Astrocyte (in vitro differentiated cells and primary cell): ENCODE measurements at regions not wholly inside any gene's neighbourhood (a gene's known extent, or its start where the extent isn't known, plus 50 kb on each side); places are given as distances from the start of the nearest gene placed in this dataset.

Source experiments
- DNase-seq: peaks from one replicate; pipeline ENCODE4 v3.0.0-alpha.2; 2010; ENCODE audit warnings: low read depth
- FAIRE-seq: peaks from 2 replicates; lab custom pipeline; 2011; peaks lifted over from hg19 to GRCh38; lab: Jason Lieb, UNC
- H2AFZ ChIP-seq: 2 replicates; pipeline ENCODE4 v1.6.0; 2012; ENCODE audit warnings: low read depth, low read length, inconsistent platforms
- H3K27ac ChIP-seq: 2 replicates; pipeline ENCODE4 v1.5.1; 2011; ENCODE audit warnings: low read depth, low read length, inconsistent platforms
- H3K27me3 ChIP-seq: 2 replicates; pipeline ENCODE4 v1.6.0; 2011; ENCODE audit warnings: low read length, inconsistent platforms; ENCODE audit not compliant: insufficient read depth
- H3K36me3 ChIP-seq: 2 replicates; pipeline ENCODE4 v1.5.1; 2011; ENCODE audit warnings: low read length, inconsistent platforms; ENCODE audit not compliant: insufficient read depth
- H3K4me1 ChIP-seq: 2 replicates; pipeline ENCODE4 v1.5.1; 2011; ENCODE audit warnings: low read length, inconsistent platforms; ENCODE audit not compliant: insufficient read depth
- H3K4me2 ChIP-seq: 2 replicates; pipeline ENCODE4 v1.6.0; 2012; ENCODE audit warnings: low read length, inconsistent platforms
- H3K4me3 ChIP-seq: 2 replicates; pipeline ENCODE4 v1.5.1; 2011; ENCODE audit warnings: low read depth, mild to moderate bottlenecking, low read length, inconsistent platforms; ENCODE audit not compliant: insufficient read depth
- H3K79me2 ChIP-seq: 2 replicates; pipeline ENCODE4 v1.6.0; 2012; ENCODE audit warnings: mild to moderate bottlenecking, low read length, inconsistent platforms; ENCODE audit not compliant: insufficient read depth
- H3K9ac ChIP-seq: 2 replicates; pipeline ENCODE4 v1.6.0; 2012; ENCODE audit warnings: mild to moderate bottlenecking, low read length, inconsistent platforms
- H3K9me3 ChIP-seq: 2 replicates; pipeline ENCODE4 v1.5.1; 2012; ENCODE audit warnings: low read depth, mild to moderate bottlenecking, low read length, inconsistent platforms; ENCODE audit not compliant: insufficient read depth
- H4K20me1 ChIP-seq: 2 replicates; pipeline ENCODE4 v1.6.0; 2012; ENCODE audit warnings: low read length, inconsistent platforms; ENCODE audit not compliant: insufficient read depth
- H3K27ac Mint-ChIP-seq: one replicate; pipeline ENCODE4 v1.8.0; 2021; ENCODE audit warnings: mild to moderate bottlenecking, mixed read lengths; ENCODE audit not compliant: unreplicated experiment
- H3K27me3 Mint-ChIP-seq: one replicate; pipeline ENCODE4 v1.8.0; 2021; ENCODE audit warnings: low read depth, mixed read lengths; ENCODE audit not compliant: unreplicated experiment
- H3K36me3 Mint-ChIP-seq: one replicate; pipeline ENCODE4 v1.8.0; 2021; ENCODE audit warnings: low read depth, mixed read lengths; ENCODE audit not compliant: unreplicated experiment
- H3K4me1 Mint-ChIP-seq: one replicate; pipeline ENCODE4 v1.8.0; 2021; ENCODE audit warnings: low read depth, mixed read lengths; ENCODE audit not compliant: unreplicated experiment
- H3K4me3 Mint-ChIP-seq: one replicate; pipeline ENCODE4 v1.8.0; 2021; ENCODE audit warnings: mild to moderate bottlenecking, moderate library complexity, mixed read lengths; ENCODE audit not compliant: unreplicated experiment
- H3K9me3 Mint-ChIP-seq: one replicate; pipeline ENCODE4 v1.8.0; 2021; ENCODE audit warnings: mild to moderate bottlenecking, mixed read lengths; ENCODE audit not compliant: unreplicated experiment
- EZH2 ChIP-seq: IDR thresholded peaks from 2 replicates; pipeline ENCODE4 v1.6.1; 2012; ENCODE audit warnings: mild to moderate bottlenecking, low read length, inconsistent platforms; ENCODE audit not compliant: insufficient read depth
- TF ChIP-seq, protein P1 (sequence below): IDR thresholded peaks from 2 replicates; pipeline ENCODE4 v1.5.1; 2011; ENCODE audit warnings: low read depth, mild to moderate bottlenecking, inconsistent platforms, low read length, moderate library complexity; ENCODE audit not compliant: insufficient read depth

DNA sequence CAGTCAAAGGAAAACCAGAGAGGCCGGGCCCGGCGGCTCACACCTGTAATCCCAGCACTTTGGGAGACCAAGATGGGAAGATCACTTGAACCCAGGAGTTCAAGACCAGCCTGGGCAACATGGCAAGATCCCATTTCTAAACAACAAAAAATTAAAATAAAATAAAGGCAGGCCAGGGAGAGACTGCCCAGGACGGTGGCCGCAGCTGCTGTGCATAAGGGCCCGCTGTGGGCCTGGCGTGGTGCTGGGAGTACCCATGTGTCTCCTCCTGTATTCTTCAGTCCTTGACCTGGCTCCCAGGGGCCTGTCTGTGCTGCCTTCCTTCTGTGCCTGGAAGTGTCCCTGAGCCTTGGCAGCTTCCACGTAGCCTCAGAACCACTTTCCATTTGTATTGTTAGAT, 56.8 kb upstream of the CNOT6 start:
- no peak overlapping the region for H2AFZ ChIP-seq
- Mint-ChIP-seq H3K36me3 (no peaks in the 10 kb centered on the region), H3K4me3 (no peak overlapping the region), H3K27ac (no peak overlapping the region), H3K4me1 (no peaks in the 10 kb centered on the region), H3K9me3 (peaks cover 6% of the 10 kb centered on the region), H3K27me3 (peaks cover 14% of the 10 kb centered on the region)
- FAIRE-seq (no peak), DNase-seq (no peak)
- no peak overlapping the region for H3K4me2 ChIP-seq
- H3K4me3 ChIP-seq: no peak overlapping the region
- H3K9me3 ChIP-seq: no peaks in the 10 kb centered on the region
- H3K9ac ChIP-seq: no peak overlapping the region
- H3K27ac ChIP-seq: no peak overlapping the region
- TF ChIP-seq, protein P1, sequence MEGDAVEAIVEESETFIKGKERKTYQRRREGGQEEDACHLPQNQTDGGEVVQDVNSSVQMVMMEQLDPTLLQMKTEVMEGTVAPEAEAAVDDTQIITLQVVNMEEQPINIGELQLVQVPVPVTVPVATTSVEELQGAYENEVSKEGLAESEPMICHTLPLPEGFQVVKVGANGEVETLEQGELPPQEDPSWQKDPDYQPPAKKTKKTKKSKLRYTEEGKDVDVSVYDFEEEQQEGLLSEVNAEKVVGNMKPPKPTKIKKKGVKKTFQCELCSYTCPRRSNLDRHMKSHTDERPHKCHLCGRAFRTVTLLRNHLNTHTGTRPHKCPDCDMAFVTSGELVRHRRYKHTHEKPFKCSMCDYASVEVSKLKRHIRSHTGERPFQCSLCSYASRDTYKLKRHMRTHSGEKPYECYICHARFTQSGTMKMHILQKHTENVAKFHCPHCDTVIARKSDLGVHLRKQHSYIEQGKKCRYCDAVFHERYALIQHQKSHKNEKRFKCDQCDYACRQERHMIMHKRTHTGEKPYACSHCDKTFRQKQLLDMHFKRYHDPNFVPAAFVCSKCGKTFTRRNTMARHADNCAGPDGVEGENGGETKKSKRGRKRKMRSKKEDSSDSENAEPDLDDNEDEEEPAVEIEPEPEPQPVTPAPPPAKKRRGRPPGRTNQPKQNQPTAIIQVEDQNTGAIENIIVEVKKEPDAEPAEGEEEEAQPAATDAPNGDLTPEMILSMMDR: no peak
- TF ChIP-seq EZH2: no peak
- no peaks in the 10 kb centered on the region for H4K20me1 ChIP-seq
- H3K36me3 ChIP-seq: no peaks in the 10 kb centered on the region
- H3K27me3 ChIP-seq: no peaks in the 10 kb centered on the region
- no peaks in the 10 kb centered on the region for H3K79me2 ChIP-seq
- H3K4me1 ChIP-seq: no peaks in the 10 kb centered on the region

DNA sequence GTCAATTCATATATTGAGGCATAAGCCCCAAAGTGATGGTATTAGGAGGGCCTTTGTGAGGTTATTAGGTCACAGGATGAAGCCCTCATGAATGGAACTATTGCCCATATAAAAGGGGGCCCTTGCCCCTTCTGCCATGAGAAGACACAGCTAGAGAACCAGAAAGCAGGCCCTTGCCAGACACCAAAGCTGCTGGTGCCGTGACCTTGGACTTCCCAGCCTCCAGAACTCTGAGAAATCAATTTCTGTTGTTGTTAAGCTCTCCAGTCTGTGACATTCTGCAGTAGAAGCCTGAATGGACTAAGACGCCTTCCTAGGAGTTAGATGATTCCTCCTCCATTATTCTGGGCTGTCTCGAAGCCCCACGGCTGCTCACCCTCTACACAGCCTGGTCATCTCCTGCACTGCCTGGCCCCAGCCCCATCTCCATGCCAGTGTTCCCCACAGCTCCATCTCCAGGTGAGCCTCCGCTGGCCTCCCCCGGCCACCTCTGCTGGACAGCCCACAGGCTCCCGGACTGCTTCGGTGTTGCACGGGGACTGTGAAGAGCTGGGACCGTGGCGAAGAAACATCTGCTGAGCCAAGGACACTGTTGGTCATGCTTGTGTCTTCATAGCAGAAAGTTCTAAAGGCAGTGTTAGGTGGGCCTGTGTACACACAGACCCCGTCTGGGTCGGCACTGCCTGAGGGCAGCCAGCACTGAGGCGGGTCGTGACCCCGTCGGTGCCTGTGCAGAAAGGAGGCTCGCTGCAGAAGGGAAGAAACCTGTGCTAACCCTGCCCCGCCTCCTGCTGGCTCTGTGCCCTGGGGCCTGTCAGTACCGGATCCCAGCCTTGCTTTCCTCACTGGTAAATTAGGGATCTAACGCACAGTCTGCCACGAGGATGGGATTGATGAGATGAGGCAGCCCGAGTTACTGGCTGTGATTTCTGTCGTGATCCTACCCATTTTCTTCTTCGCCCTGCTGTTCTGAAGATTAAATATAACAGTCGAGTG, 55.1 kb upstream of the CNOT6 start:
- no peak overlapping the region for H3K27ac ChIP-seq
- Mint-ChIP-seq H3K27me3 (peaks cover 14% of the 10 kb centered on the region), H3K27ac (no peak overlapping the region), H3K4me3 (no peak overlapping the region), H3K36me3 (no peaks in the 10 kb centered on the region), H3K4me1 (no peaks in the 10 kb centered on the region), H3K9me3 (peaks cover 12% of the 10 kb centered on the region)
- no peak overlapping the region for H3K4me2 ChIP-seq
- no peak for FAIRE-seq
- no peak overlapping the region for H3K4me3 ChIP-seq
- H2AFZ ChIP-seq: no peak overlapping the region
- H3K9me3 ChIP-seq: no peaks in the 10 kb centered on the region
- H4K20me1 ChIP-seq: no peaks in the 10 kb centered on the region
- H3K79me2 ChIP-seq: no peaks in the 10 kb centered on the region
- no peaks in the 10 kb centered on the region for H3K36me3 ChIP-seq
- H3K4me1 ChIP-seq: no peaks in the 10 kb centered on the region
- DNase-seq: no peak
- no peaks in the 10 kb centered on the region for H3K27me3 ChIP-seq
- no peak for TF ChIP-seq EZH2
- TF ChIP-seq, protein P1: no peak
- H3K9ac ChIP-seq: no peak overlapping the region
